ENCODE measurements at regions not wholly inside any gene's neighbourhood (a gene's known extent, or its start where the extent isn't known, plus 50 kb on each side); places are given as distances from the start of the nearest gene placed in this dataset.
A peak's percentile ranks its signal among the peaks of the same experiment; 100 is the strongest.

GRCh38 chr2:184114439-184114838 lies 483.9 kb upstream of the ZNF804A start:
- Histone ChIP-seq H3K27me3 (ENCODE audit: insufficient read depth, low read length) (no peaks in the 10 kb centered on the region), H3K79me2 (ENCODE audit: insufficient read depth, low read length) (no peaks in the 10 kb centered on the region), H4K20me1 (ENCODE audit: insufficient read depth, low read length) (no peaks in the 10 kb centered on the region), H3K4me3 (ENCODE audit: low read depth, low read length, poor library complexity, severe bottlenecking) (no peak overlapping the region), H3K9me3 (ENCODE audit: low read length) (no peaks in the 10 kb centered on the region), H3K9me2 (ENCODE audit: low read depth, low read length) (no peaks in the 10 kb centered on the region), H3K9ac (ENCODE audit: low read length) (no peak overlapping the region), H3K4me1 (ENCODE audit: insufficient read depth, low read length, severe bottlenecking) (no peaks in the 10 kb centered on the region), H3K36me3 (ENCODE audit: insufficient read depth, low read length) (no peaks in the 10 kb centered on the region), H3F3A (ENCODE audit: insufficient read depth, low read length) (no peaks in the 10 kb centered on the region), H3K27ac (ENCODE audit: low read depth, low read length, poor library complexity, severe bottlenecking) (no peak overlapping the region), H3K4me2 (ENCODE audit: low read length) (no peak overlapping the region), H2AFZ (ENCODE audit: low read length) (peak overlapping the region; percentile 70)
- TF ChIP-seq EZH2 (IDR thresholded peaks at IDR 0.05; ENCODE audit: borderline replicate concordance, low read length) (no peak), CTCF (IDR thresholded peaks at IDR 0.05; ENCODE audit: low read length) (no peak)

GRCh38 chr2:184119989-184120800 lies 478.1 kb upstream of the ZNF804A start:
- no peaks in the 10 kb centered on the region for H3K27me3 ChIP-seq (ENCODE audit: insufficient read depth, low read length)
- H4K20me1 ChIP-seq (ENCODE audit: insufficient read depth, low read length): no peaks in the 10 kb centered on the region
- H3K27ac ChIP-seq (ENCODE audit: low read depth, low read length, poor library complexity, severe bottlenecking): no peak overlapping the region
- no peak overlapping the region for H3K9ac ChIP-seq (ENCODE audit: low read length)
- H3K9me3 ChIP-seq (ENCODE audit: low read length): no peaks in the 10 kb centered on the region
- no peaks in the 10 kb centered on the region for H3K9me2 ChIP-seq (ENCODE audit: low read depth, low read length)
- H3K4me3 ChIP-seq (ENCODE audit: low read depth, low read length, poor library complexity, severe bottlenecking): no peak overlapping the region
- H3F3A ChIP-seq (ENCODE audit: insufficient read depth, low read length): no peaks in the 10 kb centered on the region
- H3K79me2 ChIP-seq (ENCODE audit: insufficient read depth, low read length): no peaks in the 10 kb centered on the region
- TF ChIP-seq CTCF (IDR thresholded peaks at IDR 0.05; ENCODE audit: low read length) (no peak), EZH2 (IDR thresholded peaks at IDR 0.05; ENCODE audit: borderline replicate concordance, low read length) (no peak)
- no peak overlapping the region for H3K4me2 ChIP-seq (ENCODE audit: low read length)
- no peaks in the 10 kb centered on the region for H3K36me3 ChIP-seq (ENCODE audit: insufficient read depth, low read length)
- H3K4me1 ChIP-seq (ENCODE audit: insufficient read depth, low read length, severe bottlenecking): no peaks in the 10 kb centered on the region
- no peak overlapping the region for H2AFZ ChIP-seq (ENCODE audit: low read length)

- no peaks in the 10 kb centered on the region for H3K79me2 ChIP-seq (ENCODE audit: insufficient read depth, low read length)
- H3K4me1 ChIP-seq (ENCODE audit: insufficient read depth, low read length, severe bottlenecking): no peaks in the 10 kb centered on the region
- no peak overlapping the region for H3K4me2 ChIP-seq (ENCODE audit: low read length)
- no peaks in the 10 kb centered on the region for H3K27me3 ChIP-seq (ENCODE audit: insufficient read depth, low read length)
- no peaks in the 10 kb centered on the region for H4K20me1 ChIP-seq (ENCODE audit: insufficient read depth, low read length)
- no peak overlapping the region for H2AFZ ChIP-seq (ENCODE audit: low read length)
- H3K9me2 ChIP-seq (ENCODE audit: low read depth, low read length): no peaks in the 10 kb centered on the region
- H3K4me3 ChIP-seq (ENCODE audit: low read depth, low read length, poor library complexity, severe bottlenecking): no peak overlapping the region
- no peaks in the 10 kb centered on the region for H3K9me3 ChIP-seq (ENCODE audit: low read length)
- no peaks in the 10 kb centered on the region for H3K36me3 ChIP-seq (ENCODE audit: insufficient read depth, low read length)
- no peaks in the 10 kb centered on the region for H3F3A ChIP-seq (ENCODE audit: insufficient read depth, low read length)
- H3K9ac ChIP-seq (ENCODE audit: low read length): no peak overlapping the region
- H3K27ac ChIP-seq (ENCODE audit: low read depth, low read length, poor library complexity, severe bottlenecking): no peak overlapping the region
- TF ChIP-seq EZH2 (IDR thresholded peaks at IDR 0.05; ENCODE audit: borderline replicate concordance, low read length) (no peak), CTCF (IDR thresholded peaks at IDR 0.05; ENCODE audit: low read length) (peak; percentile 16; the same call in 1 of the 2 replicates)
Observed at GRCh38 chr2:184125867-184126266, 472.5 kb upstream of the ZNF804A start.

All from OCI-LY1 (cell line).